H1 (cell line): ENCODE measurements at regions not wholly inside any gene's neighbourhood (a gene's known extent, or its start where the extent isn't known, plus 50 kb on each side); places are given as distances from the start of the nearest gene placed in this dataset.

ENCODE experiments used
- CEBPB ChIP-seq: IDR thresholded peaks from 2 replicates; pipeline ENCODE4 v1.6.1; 2012; ENCODE audit warnings: low read depth, low read length
- CHD7 ChIP-seq: fragments of 300-600 bp; sonication (generic); IDR thresholded peaks from 2 replicates; pipeline ENCODE4 v1.7.1; 2012; ENCODE audit warnings: low read length, moderate library complexity, mild to moderate bottlenecking, inconsistent platforms; ENCODE audit not compliant: insufficient replicate concordance

GRCh38 chr13:91178099-91178498, 169.4 kb upstream of the MIR17HG start (continued):
- no peak for TF ChIP-seq CHD7
- TF ChIP-seq CEBPB, result no peak
